GM19099 (cell line): ENCODE measurements at regions not wholly inside any gene's neighbourhood (a gene's known extent, or its start where the extent isn't known, plus 50 kb on each side); places are given as distances from the start of the nearest gene placed in this dataset.

Experiments
- POLR2A ChIP-seq: IDR thresholded peaks from 3 replicates; pipeline ENCODE4 v1.6.1; 2011; ENCODE audit warnings: low read depth; ENCODE audit not compliant: insufficient read length; ENCODE audit errors: extremely low read depth

- TF ChIP-seq POLR2A: no peak
Observed at GRCh38 chr13:97101912-97102708, 107.8 kb upstream of the OXGR1 start.

GRCh38 chr13:97106323-97106722, 112.0 kb upstream of the OXGR1 start:
- no peak for TF ChIP-seq POLR2A

GRCh38 chr13:97107815-97108529, 113.7 kb upstream of the OXGR1 start:
- TF ChIP-seq POLR2A: no peak

- no peak for TF ChIP-seq POLR2A
Observed at GRCh38 chr13:97108530-97108900, 113.6 kb upstream of the MBNL2 start.

- TF ChIP-seq POLR2A: no peak
Observed at GRCh38 chr13:97109256-97109655, 112.9 kb upstream of the MBNL2 start.

GRCh38 chr13:97109841-97110492, 112.2 kb upstream of the MBNL2 start:
- TF ChIP-seq POLR2A: no peak

- no peak for TF ChIP-seq POLR2A
Observed at GRCh38 chr13:97110936-97111335, 111.2 kb upstream of the MBNL2 start.

- TF ChIP-seq POLR2A: no peak
Observed at GRCh38 chr13:97111756-97112155, 110.4 kb upstream of the MBNL2 start.

GRCh38 chr13:97112446-97113152, 109.5 kb upstream of the MBNL2 start:
- TF ChIP-seq POLR2A: no peak

GRCh38 chr13:97113231-97114001, 108.7 kb upstream of the MBNL2 start:
- TF ChIP-seq POLR2A: no peak

GRCh38 chr13:97114651-97115050, 107.5 kb upstream of the MBNL2 start:
- TF ChIP-seq POLR2A: no peak

GRCh38 chr13:97116754-97117153, 105.4 kb upstream of the MBNL2 start:
- TF ChIP-seq POLR2A: no peak

GRCh38 chr13:97117388-97117910, 104.7 kb upstream of the MBNL2 start:
- TF ChIP-seq POLR2A: no peak

GRCh38 chr13:97119943-97120342, 102.2 kb upstream of the MBNL2 start:
- no peak for TF ChIP-seq POLR2A

GRCh38 chr13:97120346-97120745, 101.8 kb upstream of the MBNL2 start:
- no peak for TF ChIP-seq POLR2A

GRCh38 chr13:97120976-97121375, 101.2 kb upstream of the MBNL2 start:
- TF ChIP-seq POLR2A: no peak
